Caki2 (cell line): ENCODE measurements at regions not wholly inside any gene's neighbourhood (a gene's known extent, or its start where the extent isn't known, plus 50 kb on each side); places are given as distances from the start of the nearest gene placed in this dataset.
"Not testable (repeated sequence)": the region's sequence is repeated elsewhere in the genome, so short reads cannot be mapped to it uniquely, and the experiment has no call there.

Experiments
- DNase-seq: peaks from one replicate; pipeline ENCODE4 v3.0.0-alpha.2; 2015; ENCODE audit warnings: low read depth
- in situ Hi-C: cut with HindIII; loops from 2 replicates; pipeline ENCODE4 v1.10.0; 2016; ENCODE audit warnings: low sequenced_read_pairs, low pct_unique_long_range_greater_than_20kb, mixed read lengths

- DNase-seq, in situ Hi-C loops: not testable (repeated sequence)
Observed at GRCh38 chr20:60199132-60199531, 240.9 kb downstream of the CDH26 start.

- in situ Hi-C loops, result no loop called here
- no peak for DNase-seq
Observed at GRCh38 chr20:60199866-60200265, 241.6 kb downstream of the CDH26 start.

GRCh38 chr20:60200305-60200918 is 242.2 kb downstream of the CDH26 start:
- in situ Hi-C loops, result no loop called here
- no peak for DNase-seq

GRCh38 chr20:60201198-60201835 is 243.1 kb downstream of the CDH26 start:
- in situ Hi-C loops, result no loop called here
- no peak for DNase-seq

- no peak for DNase-seq
- in situ Hi-C loops, result no loop called here
Observed at GRCh38 chr20:60202046-60202445, 243.8 kb downstream of the CDH26 start.

- in situ Hi-C loops, result no loop called here
- no peak for DNase-seq
Observed at GRCh38 chr20:60203451-60203850, 245.2 kb downstream of the CDH26 start.

- in situ Hi-C loops, result no loop called here
- no peak for DNase-seq
Observed at GRCh38 chr20:60204601-60205000, 246.4 kb downstream of the CDH26 start.

GRCh38 chr20:60206259-60206658 is 248.0 kb downstream of the CDH26 start:
- DNase-seq, result peak; percentile 76
- in situ Hi-C loops, result no loop called here

GRCh38 chr20:60209048-60209447 is 250.8 kb downstream of the CDH26 start:
- no peak for DNase-seq
- in situ Hi-C loops, result no loop called here

GRCh38 chr20:60210779-60211617 is 252.8 kb downstream of the CDH26 start:
- DNase-seq, result peak; percentile 48
- in situ Hi-C loops, result no loop called here

- DNase-seq, result no peak
- in situ Hi-C loops, result no loop called here
Observed at GRCh38 chr20:60211618-60212463, 253.6 kb downstream of the CDH26 start.

- in situ Hi-C loops, result no loop called here
- DNase-seq, result no peak
Observed at GRCh38 chr20:60212695-60213094, 254.5 kb downstream of the CDH26 start.

- in situ Hi-C loops, result no loop called here
- no peak for DNase-seq
Observed at GRCh38 chr20:60213126-60213893, 255.1 kb downstream of the CDH26 start.

- no peak for DNase-seq
- in situ Hi-C loops, result no loop called here
Observed at GRCh38 chr20:60214901-60215815, 256.9 kb downstream of the CDH26 start.

- in situ Hi-C loops, result no loop called here
- no peak for DNase-seq
Observed at GRCh38 chr20:60215816-60216730, 257.9 kb downstream of the CDH26 start.

GRCh38 chr20:60219231-60219630 is 261.0 kb downstream of the CDH26 start:
- in situ Hi-C loops, result no loop called here
- DNase-seq, result no peak
